ENCODE measurements at regions not wholly inside any gene's neighbourhood (a gene's known extent, or its start where the extent isn't known, plus 50 kb on each side); places are given as distances from the start of the nearest gene placed in this dataset.
A peak's percentile ranks its signal among the peaks of the same experiment; 100 is the strongest.

GRCh38 chr10:86599041-86599440 lies 55.3 kb upstream of the OPN4 start:
- TF ChIP-seq POLR2AphosphoS5 (IDR thresholded peaks at IDR 0.05) (no peak), EP300 (IDR thresholded peaks at IDR 0.05) (no peak), POLR2A (IDR thresholded peaks at IDR 0.05) (no peak), CTCF (IDR thresholded peaks at IDR 0.05) (no peak)
- H3K9me3 ChIP-seq = no peaks in the 10 kb centered on the region
- H3K27ac ChIP-seq = no peak overlapping the region
- 66 to 79% (median 68%) methylated on average over 5 of the region's 5 CpGs for WGBS, 5 donors
- no peaks in the 10 kb centered on the region for H3K36me3 ChIP-seq
- DNase-seq = no peak
- H3K27me3 ChIP-seq = no peaks in the 10 kb centered on the region
- intact Hi-C loops (cut with DNase I; ENCODE audit: low total_unique reads) = no loop called here
- H3K4me1 ChIP-seq = peaks cover 6 to 34% (median 17%) of the 10 kb centered on the region in 4 donors
- no peak overlapping the region for H3K4me3 ChIP-seq

- 24 to 38% (median 28%) methylated on average over 4 of the region's 4 CpGs for WGBS, 5 donors
- intact Hi-C loops (cut with DNase I; ENCODE audit: low total_unique reads) = no loop called here
- TF ChIP-seq POLR2A (IDR thresholded peaks at IDR 0.05) = no peak
- TF ChIP-seq CTCF (IDR thresholded peaks at IDR 0.05) = no peak
- TF ChIP-seq EP300 (IDR thresholded peaks at IDR 0.05) = no peak
- TF ChIP-seq POLR2AphosphoS5 (IDR thresholded peaks at IDR 0.05) = no peak
- H3K27me3 ChIP-seq = no peaks in the 10 kb centered on the region
- DNase-seq = peak; percentile 42 to 63
- H3K36me3 ChIP-seq = no peaks in the 10 kb centered on the region
- no peak overlapping the region for H3K4me3 ChIP-seq
- peaks cover 6 to 35% (median 17%) of the 10 kb centered on the region in 4 donors for H3K4me1 ChIP-seq
- H3K27ac ChIP-seq = no peak overlapping the region
- no peaks in the 10 kb centered on the region for H3K9me3 ChIP-seq
Measured at GRCh38 chr10:86599729-86600128, 54.6 kb upstream of the OPN4 start.

GRCh38 chr10:86600296-86600695 lies 54.1 kb upstream of the OPN4 start:
- Histone ChIP-seq H3K4me3 (no peak overlapping the region), H3K4me1 (peaks cover 6 to 35% (median 17%) of the 10 kb centered on the region in 4 donors), H3K27ac (no peak overlapping the region), H3K36me3 (no peaks in the 10 kb centered on the region), H3K27me3 (no peaks in the 10 kb centered on the region), H3K9me3 (peaks cover 0 to 3% (median 0%) of the 10 kb centered on the region in 4 donors)
- intact Hi-C loops (cut with DNase I; ENCODE audit: low total_unique reads) = no loop called here
- no peak for DNase-seq
- TF ChIP-seq CTCF (IDR thresholded peaks at IDR 0.05) (no peak), POLR2A (IDR thresholded peaks at IDR 0.05) (no peak), POLR2AphosphoS5 (IDR thresholded peaks at IDR 0.05) (no peak), EP300 (IDR thresholded peaks at IDR 0.05) (no peak)
- 87 to 100% (median 94%) methylated on average over 2 of the region's 2 CpGs for WGBS, 5 donors

- Histone ChIP-seq H3K36me3 (no peaks in the 10 kb centered on the region), H3K9me3 (peaks cover 0 to 13% (median 0%) of the 10 kb centered on the region in 4 donors), H3K4me1 (peaks cover 6 to 35% (median 17%) of the 10 kb centered on the region in 4 donors), H3K27ac (peak overlapping the region; percentile 7 to 70 (median 60)), H3K4me3 (no peak overlapping the region), H3K27me3 (no peaks in the 10 kb centered on the region)
- WGBS, 5 donors = 79 to 89% (median 81%) methylated on average over 3 of the region's 3 CpGs
- intact Hi-C loops (cut with DNase I; ENCODE audit: low total_unique reads) = no loop called here
- no peak for DNase-seq
- peak in 1 of 3 donors; percentile 19 for TF ChIP-seq POLR2AphosphoS5 (IDR thresholded peaks at IDR 0.05)
- no peak for TF ChIP-seq CTCF (IDR thresholded peaks at IDR 0.05)
- no peak for TF ChIP-seq POLR2A (IDR thresholded peaks at IDR 0.05)
Measured at GRCh38 chr10:86601956-86602602, 52.3 kb upstream of the OPN4 start.
